ENCODE measurements at regions not wholly inside any gene's neighbourhood (a gene's known extent, or its start where the extent isn't known, plus 50 kb on each side); places are given as distances from the start of the nearest gene placed in this dataset.

DNA sequence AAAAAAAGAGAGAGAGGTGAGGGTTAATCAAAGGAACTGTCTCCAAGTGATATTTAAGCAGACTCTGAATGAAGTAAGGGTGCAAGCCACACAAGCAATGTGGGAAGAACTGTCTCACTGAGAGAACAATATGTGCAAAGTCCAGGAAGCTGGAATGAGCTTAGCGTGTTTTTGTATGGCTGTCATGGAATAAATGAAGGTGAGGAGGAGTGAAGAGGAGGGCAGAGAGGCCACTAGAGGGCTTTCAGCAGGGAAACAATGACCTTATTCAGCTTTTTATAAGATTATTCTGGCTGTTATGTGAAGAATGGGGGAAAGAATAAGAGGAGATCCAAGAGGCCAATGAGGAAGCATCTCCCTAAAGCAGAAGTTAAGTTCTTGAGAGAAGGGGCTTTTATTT, 86.9 kb upstream of the COL8A1 start:
- 0 out of 2 replicates have a peak, but pooled peaks have one; percentile 6 for TF ChIP-seq CTCF (IDR thresholded peaks at IDR 0.05; ENCODE audit: borderline replicate concordance, insufficient read depth, low read depth, low read length)
- no peak overlapping the region for H3K4me3 ChIP-seq (ENCODE audit: low read depth, low read length)

GRCh38 chr3:99549957-99550603, 88.3 kb upstream of the COL8A1 start:
- no peak for TF ChIP-seq CTCF (IDR thresholded peaks at IDR 0.05; ENCODE audit: borderline replicate concordance, insufficient read depth, low read depth, low read length)
- no peak overlapping the region for H3K4me3 ChIP-seq (ENCODE audit: low read depth, low read length)

DNA sequence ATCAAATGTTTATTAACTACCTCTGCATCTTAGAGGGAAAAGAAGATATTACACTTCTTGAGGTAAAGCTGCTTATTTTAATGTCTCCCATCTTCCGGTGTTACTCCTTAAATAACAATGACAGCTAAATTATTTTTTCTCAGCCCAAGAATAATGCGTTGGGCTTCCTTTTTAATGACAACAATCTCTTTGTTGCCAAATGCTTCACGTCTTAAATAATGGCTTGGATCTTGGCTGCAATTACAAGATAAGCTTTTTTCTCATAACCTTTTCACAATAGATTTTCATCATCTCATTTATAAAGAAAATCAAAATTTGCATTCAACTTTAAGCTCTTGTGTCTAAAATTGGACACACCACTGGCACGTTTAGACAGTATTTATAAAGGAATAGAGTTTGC, 89.2 kb upstream of the COL8A1 start:
- H3K4me3 ChIP-seq (ENCODE audit: low read depth, low read length) = no peak overlapping the region
- TF ChIP-seq CTCF (IDR thresholded peaks at IDR 0.05; ENCODE audit: borderline replicate concordance, insufficient read depth, low read depth, low read length) = no peak

DNA sequence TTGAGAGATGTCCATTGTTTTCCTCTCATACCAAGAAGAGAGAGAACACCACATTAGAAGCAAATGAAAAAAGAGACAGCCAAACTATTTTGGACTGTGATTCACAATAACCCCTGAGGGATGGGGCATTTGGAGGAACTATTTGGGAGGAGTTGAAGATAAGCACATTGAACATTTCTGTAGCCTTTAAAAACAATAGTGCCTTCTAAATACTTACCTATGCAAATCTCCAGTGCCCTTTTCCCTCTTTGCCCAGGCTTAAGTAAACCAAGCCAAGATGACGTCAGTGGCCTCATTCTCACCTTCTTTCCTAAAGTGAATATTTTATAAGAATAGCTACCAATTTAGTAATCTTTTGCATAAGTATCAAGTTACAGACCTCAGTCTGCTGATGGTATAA, 89.7 kb upstream of the COL8A1 start:
- no peak overlapping the region for H3K4me3 ChIP-seq (ENCODE audit: low read depth, low read length)
- no peak for TF ChIP-seq CTCF (IDR thresholded peaks at IDR 0.05; ENCODE audit: borderline replicate concordance, insufficient read depth, low read depth, low read length)

- H3K4me3 ChIP-seq (ENCODE audit: low read depth, low read length) = no peak overlapping the region
- TF ChIP-seq CTCF (IDR thresholded peaks at IDR 0.05; ENCODE audit: borderline replicate concordance, insufficient read depth, low read depth, low read length) = no peak
Measured at GRCh38 chr3:99545941-99546580, 92.3 kb upstream of the COL8A1 start.

GRCh38 chr3:99544786-99545281, 93.6 kb upstream of the COL8A1 start:
- no peak for TF ChIP-seq CTCF (IDR thresholded peaks at IDR 0.05; ENCODE audit: borderline replicate concordance, insufficient read depth, low read depth, low read length)
- H3K4me3 ChIP-seq (ENCODE audit: low read depth, low read length) = no peak overlapping the region

- no peak for TF ChIP-seq CTCF (IDR thresholded peaks at IDR 0.05; ENCODE audit: borderline replicate concordance, insufficient read depth, low read depth, low read length)
- H3K4me3 ChIP-seq (ENCODE audit: low read depth, low read length) = no peak overlapping the region
Measured at GRCh38 chr3:99543796-99544195, 94.6 kb upstream of the COL8A1 start.

Measured in GM12875 (cell line).